Body of pancreas (tissue), 4 donors: ENCODE measurements at regions not wholly inside any gene's neighbourhood (a gene's known extent, or its start where the extent isn't known, plus 50 kb on each side); places are given as distances from the start of the nearest gene placed in this dataset.

Experiments
- CTCF ChIP-seq, 7 experiments: fragments of 450-650 bp in 4 of 7; fragments of 200-600 bp in 3 of 7; sonication (generic) in 3 of 7; IDR thresholded peaks; one replicate each; pipeline ENCODE4 v1.5.1; 2016 to 2019; ENCODE audit warnings: antibody characterized with exemption in 7 of 7
- POLR2A ChIP-seq, 3 donors: fragments of 450-650 bp; IDR thresholded peaks; one replicate each; pipeline ENCODE4 v1.6.1; 2016; ENCODE audit warnings: antibody characterized with exemption in 3 of 3, mild to moderate bottlenecking in 2 of 3

GRCh38 chr21:22314963-22315362, 1316.8 kb downstream of the NCAM2 start:
- TF ChIP-seq CTCF (IDR thresholded peaks at IDR 0.05) (no peak), POLR2A (IDR thresholded peaks at IDR 0.05) (no peak)
